B cell (primary cell): ENCODE measurements at regions not wholly inside any gene's neighbourhood (a gene's known extent, or its start where the extent isn't known, plus 50 kb on each side); places are given as distances from the start of the nearest gene placed in this dataset.

ENCODE experiments used
- ATAC-seq: fragments of 200-7000 bp; cut with Tn5 transposase; one replicate; pipeline ENCODE4 v1.10.0; 2021; ENCODE audit warnings: low read depth, mild to moderate bottlenecking, moderate number of reproducible peaks, moderate library complexity
- CTCF ChIA-PET: fragments of 350-600 bp; sonication (Branson Sonifier 250); formaldehyde crosslinking; loops from one replicate; lab custom pipeline; 2021; ENCODE audit warnings: antibody characterized with exemption, inconsistent platforms; lab: Charles Lee
- POLR2A ChIA-PET: fragments of 350-600 bp; sonication (Branson Sonifier 250); formaldehyde crosslinking; loops from one replicate; lab custom pipeline; 2021; ENCODE audit warnings: antibody characterized with exemption; lab: Charles Lee
- DNase-seq: peaks from one replicate; pipeline ENCODE4 v3.0.0; 2013
- H2AFZ ChIP-seq: 2 replicates; pipeline ENCODE4 v1.6.1; 2012; ENCODE audit warnings: mild to moderate bottlenecking, low read depth, low read length; ENCODE audit not compliant: insufficient read depth, poor library complexity, severe bottlenecking
- H3K27ac ChIP-seq, 2 donors: 1 replicate in 1 of 2; 2 replicates in 1 of 2; pipeline ENCODE4 v1.5.1; 2012 to 2013; ENCODE audit warnings: low read length in 2 of 2, mild to moderate bottlenecking in 2 of 2, moderate library complexity in 1 of 2
- H3K27me3 ChIP-seq, 4 experiments: fragments of 200-600 bp in 1 of 4; sonication (generic) in 1 of 4; replicated peaks in 1 of 4; 1 replicate in 2 of 4; 2 replicates in 2 of 4; pipeline versions ENCODE4 v1.6.1 to v1.7.0; 2013 to 2016; ENCODE audit warnings: low read length in 3 of 4, mild to moderate bottlenecking in 2 of 4, mixed read lengths in 1 of 4, moderate library complexity in 1 of 4; ENCODE audit not compliant: insufficient read depth in 4 of 4, control insufficient read depth in 3 of 4; ENCODE audit errors: control extremely low read depth in 1 of 4
- H3K36me3 ChIP-seq, 2 experiments: replicated peaks in 1 of 2; 1 replicate in 1 of 2; 2 replicates in 1 of 2; pipeline versions ENCODE4 v1.6.1 to v1.7.1; 2013; ENCODE audit warnings: low read length in 1 of 2; ENCODE audit not compliant: insufficient read depth in 2 of 2, control insufficient read depth in 1 of 2; ENCODE audit errors: control extremely low read depth in 1 of 2, extremely low read depth in 1 of 2
- H3K4me1 ChIP-seq, 2 donors: fragments of 200-600 bp in 1 of 2; sonication (generic) in 1 of 2; 1 replicate in 1 of 2; 2 replicates in 1 of 2; pipeline versions ENCODE4 v1.5.1 to v1.6.1; 2013 to 2017; ENCODE audit warnings: low read length in 2 of 2; ENCODE audit not compliant: control insufficient read depth in 2 of 2, insufficient read depth in 2 of 2
- H3K4me2 ChIP-seq: replicated peaks from 2 replicates; pipeline ENCODE3; 2012; ENCODE audit warnings: mild to moderate bottlenecking, low read depth, low read length; ENCODE audit not compliant: poor library complexity, severe bottlenecking
- H3K4me3 ChIP-seq, 5 experiments: fragments of 200-600 bp in 1 of 5; sonication (generic) in 1 of 5; 1 replicate in 3 of 5; 2 replicates in 2 of 5; pipeline versions ENCODE4 v1.5.1 to v1.7.0; 2011 to 2016; ENCODE audit warnings: low read length in 4 of 5, mild to moderate bottlenecking in 4 of 5, low read depth in 2 of 5, control low read depth in 1 of 5, moderate library complexity in 1 of 5; ENCODE audit not compliant: insufficient read depth in 1 of 5; ENCODE audit errors: control extremely low read depth in 1 of 5, extremely low read depth in 1 of 5
- H3K79me2 ChIP-seq: fragments of 200-600 bp; sonication (generic); one replicate; pipeline ENCODE4 v1.6.0; 2016; ENCODE audit warnings: low read length; ENCODE audit not compliant: control insufficient read depth, insufficient read depth
- H3K9ac ChIP-seq: fragments of 200-600 bp; sonication (generic); 2 replicates; pipeline ENCODE4 v1.6.1; 2017; ENCODE audit warnings: mild to moderate bottlenecking, low read length, moderate library complexity
- H3K9me3 ChIP-seq, 3 donors: one replicate each; pipeline versions ENCODE4 v1.6.1 to v1.7.1; 2013; ENCODE audit warnings: low read length in 2 of 3; ENCODE audit not compliant: control insufficient read depth in 2 of 3, insufficient read depth in 1 of 3; ENCODE audit errors: control extremely low read depth in 1 of 3
- H4K20me1 ChIP-seq: 2 replicates; pipeline ENCODE4 v1.6.0; 2012; ENCODE audit warnings: mild to moderate bottlenecking, low read length; ENCODE audit not compliant: insufficient read depth, control insufficient read depth, poor library complexity, severe bottlenecking
- H3K27ac Mint-ChIP-seq: one replicate; pipeline ENCODE4 v1.8.0; 2021; ENCODE audit warnings: mixed read lengths
- H3K27me3 Mint-ChIP-seq: one replicate; pipeline ENCODE4 v1.8.0; 2021; ENCODE audit warnings: mixed read lengths
- H3K4me1 Mint-ChIP-seq: one replicate; pipeline ENCODE4 v1.8.0; 2021; ENCODE audit warnings: mixed read lengths
- H3K4me3 Mint-ChIP-seq: one replicate; pipeline ENCODE4 v1.8.0; 2021; ENCODE audit warnings: mixed read lengths
- H3K9me3 Mint-ChIP-seq: one replicate; pipeline ENCODE4 v1.8.0; 2022; ENCODE audit warnings: mixed read lengths; ENCODE audit not compliant: insufficient read depth
- EZH2 ChIP-seq: IDR thresholded peaks from 2 replicates; pipeline ENCODE4 v1.6.1; 2012; ENCODE audit warnings: borderline replicate concordance, low read depth, mild to moderate bottlenecking, moderate library complexity, low read length; ENCODE audit not compliant: insufficient read depth, poor library complexity, severe bottlenecking
- WGBS: methylation state at CpG from one replicate; pipeline ENCODE4 v1.1.5; 2013; ENCODE audit warnings: missing lambda C conversion rate; ENCODE audit not compliant: insufficient coverage; 5-methylcytosine and 5-hydroxymethylcytosine counted together
- intact Hi-C: fragments of 100-400 bp; cut with micrococcal nuclease; formaldehyde crosslinking; loops from one replicate; pipeline ENCODE4 v1.10.0; 2022
- TF ChIP-seq, protein P1 (sequence below): fragments of 200-600 bp; IDR thresholded peaks from one replicate; pipeline ENCODE4 v1.8.0; 2022; ENCODE audit warnings: antibody characterized with exemption, mild to moderate bottlenecking

DNA sequence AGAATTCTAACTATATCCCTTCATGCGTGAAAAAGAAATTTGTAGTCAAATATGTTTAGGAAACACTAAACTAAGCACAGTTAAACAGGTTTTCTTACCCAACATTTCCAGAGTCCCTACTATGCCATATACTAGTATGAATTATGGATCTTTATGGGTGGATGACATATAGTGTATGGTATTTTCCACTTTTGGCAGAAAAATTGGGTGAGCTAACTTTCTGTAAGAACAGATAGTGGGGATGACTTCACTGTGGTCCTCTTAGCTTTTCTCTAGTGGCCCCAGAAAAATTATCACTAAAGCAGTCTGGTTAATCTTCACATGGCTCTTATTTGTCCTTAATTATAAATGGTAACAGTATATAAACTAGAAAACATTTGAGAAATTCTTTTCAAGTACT, 240.0 kb upstream of the GULP1 start:
- WGBS, result no CpG with 5 or more reads among the region's 1 CpG
- Mint-ChIP-seq H3K4me3 (no peak overlapping the region), H3K27me3 (no peaks in the 10 kb centered on the region), H3K9me3 (no peaks in the 10 kb centered on the region), H3K4me1 (no peaks in the 10 kb centered on the region), H3K27ac (no peak overlapping the region)
- H3K4me3 ChIP-seq, result no peak overlapping the region
- H4K20me1 ChIP-seq, result no peaks in the 10 kb centered on the region
- H3K4me2 ChIP-seq, result no peak overlapping the region
- no peaks in the 10 kb centered on the region for H3K36me3 ChIP-seq
- no peaks in the 10 kb centered on the region for H3K4me1 ChIP-seq
- CTCF ChIA-PET, result no interaction called here
- DNase-seq, result no peak
- TF ChIP-seq, protein P1, sequence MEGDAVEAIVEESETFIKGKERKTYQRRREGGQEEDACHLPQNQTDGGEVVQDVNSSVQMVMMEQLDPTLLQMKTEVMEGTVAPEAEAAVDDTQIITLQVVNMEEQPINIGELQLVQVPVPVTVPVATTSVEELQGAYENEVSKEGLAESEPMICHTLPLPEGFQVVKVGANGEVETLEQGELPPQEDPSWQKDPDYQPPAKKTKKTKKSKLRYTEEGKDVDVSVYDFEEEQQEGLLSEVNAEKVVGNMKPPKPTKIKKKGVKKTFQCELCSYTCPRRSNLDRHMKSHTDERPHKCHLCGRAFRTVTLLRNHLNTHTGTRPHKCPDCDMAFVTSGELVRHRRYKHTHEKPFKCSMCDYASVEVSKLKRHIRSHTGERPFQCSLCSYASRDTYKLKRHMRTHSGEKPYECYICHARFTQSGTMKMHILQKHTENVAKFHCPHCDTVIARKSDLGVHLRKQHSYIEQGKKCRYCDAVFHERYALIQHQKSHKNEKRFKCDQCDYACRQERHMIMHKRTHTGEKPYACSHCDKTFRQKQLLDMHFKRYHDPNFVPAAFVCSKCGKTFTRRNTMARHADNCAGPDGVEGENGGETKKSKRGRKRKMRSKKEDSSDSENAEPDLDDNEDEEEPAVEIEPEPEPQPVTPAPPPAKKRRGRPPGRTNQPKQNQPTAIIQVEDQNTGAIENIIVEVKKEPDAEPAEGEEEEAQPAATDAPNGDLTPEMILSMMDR, result no peak
- no peak for TF ChIP-seq EZH2
- H2AFZ ChIP-seq, result no peak overlapping the region
- no peaks in the 10 kb centered on the region for H3K9me3 ChIP-seq
- ATAC-seq, result no peak
- no peak overlapping the region for H3K9ac ChIP-seq
- no peaks in the 10 kb centered on the region for H3K27me3 ChIP-seq
- no peak overlapping the region for H3K27ac ChIP-seq
- POLR2A ChIA-PET, result no interaction called here
- no peaks in the 10 kb centered on the region for H3K79me2 ChIP-seq
- intact Hi-C loops, result no loop called here

- ChIA-PET CTCF (no interaction called here), POLR2A (no interaction called here)
- no peaks in the 10 kb centered on the region for H3K36me3 ChIP-seq
- no peaks in the 10 kb centered on the region for H3K9me3 Mint-ChIP-seq
- no peaks in the 10 kb centered on the region for H4K20me1 ChIP-seq
- no peaks in the 10 kb centered on the region for H3K79me2 ChIP-seq
- no peaks in the 10 kb centered on the region for H3K27me3 ChIP-seq
- H3K4me3 Mint-ChIP-seq, result no peak overlapping the region
- WGBS, result no CpG with 5 or more reads among the region's 6 CpGs
- H3K9me3 ChIP-seq, result peaks cover 0 to 4% (median 0%) of the 10 kb centered on the region in 3 donors
- no peaks in the 10 kb centered on the region for H3K27me3 Mint-ChIP-seq
- DNase-seq (no peak), ATAC-seq (no peak)
- no peak overlapping the region for H3K27ac Mint-ChIP-seq
- H3K4me1 Mint-ChIP-seq, result no peaks in the 10 kb centered on the region
- H3K4me2 ChIP-seq, result no peak overlapping the region
- intact Hi-C loops, result no loop called here
- no peak overlapping the region for H3K4me3 ChIP-seq
- no peak overlapping the region for H3K9ac ChIP-seq
- TF ChIP-seq, protein P1, result no peak
- TF ChIP-seq EZH2, result no peak
- no peaks in the 10 kb centered on the region for H3K4me1 ChIP-seq
- H2AFZ ChIP-seq, result no peak overlapping the region
- no peak overlapping the region for H3K27ac ChIP-seq
Measured at GRCh38 chr2:188065386-188065785, 226.3 kb upstream of the GULP1 start.
